AG10803 (cell line): ENCODE measurements at regions not wholly inside any gene's neighbourhood (a gene's known extent, or its start where the extent isn't known, plus 50 kb on each side); places are given as distances from the start of the nearest gene placed in this dataset.

Experiments
- DNase-seq: peaks from one replicate; pipeline ENCODE4 v3.0.0; 2010; ENCODE audit warnings: low read depth
- H3K4me3 ChIP-seq: 2 replicates; pipeline ENCODE4 v1.5.1; 2011; ENCODE audit warnings: mild to moderate bottlenecking, low read length, control low read depth
- CTCF ChIP-seq: conservative IDR thresholded peaks from 2 replicates; pipeline ENCODE4 v1.5.1; 2011; ENCODE audit warnings: mild to moderate bottlenecking, low read length, control low read depth, inconsistent platforms

- DNase-seq: no peak
- TF ChIP-seq CTCF: no peak
- H3K4me3 ChIP-seq: no peak overlapping the region
Observed at GRCh38 chr13:87986639-87987250, 315.6 kb downstream of the SLITRK5 start.

GRCh38 chr13:87998081-87998480 is 326.9 kb downstream of the SLITRK5 start:
- no peak for DNase-seq
- no peak overlapping the region for H3K4me3 ChIP-seq
- TF ChIP-seq CTCF: no peak

- no peak overlapping the region for H3K4me3 ChIP-seq
- no peak for TF ChIP-seq CTCF
- peak; percentile 88 for DNase-seq
Observed at GRCh38 chr13:87999240-87999700, 328.1 kb downstream of the SLITRK5 start.

- peak; percentile 40 for TF ChIP-seq CTCF
Observed at GRCh38 chr13:87999788-88000187, 328.6 kb downstream of the SLITRK5 start.

GRCh38 chr13:88000239-88000638 is 329.1 kb downstream of the SLITRK5 start:
- TF ChIP-seq CTCF: peak; percentile 49
- no peak overlapping the region for H3K4me3 ChIP-seq

More at GRCh38 chr13:87999788-88000187, 328.6 kb downstream of the SLITRK5 start:
- no peak for DNase-seq
- no peak overlapping the region for H3K4me3 ChIP-seq

GRCh38 chr13:88000787-88001186 is 329.6 kb downstream of the SLITRK5 start:
- no peak for DNase-seq
- no peak overlapping the region for H3K4me3 ChIP-seq
- no peak for TF ChIP-seq CTCF

More at GRCh38 chr13:88000239-88000638, 329.1 kb downstream of the SLITRK5 start:
- DNase-seq: peak; percentile 32

- DNase-seq: peak; percentile 7
- TF ChIP-seq CTCF: peak; percentile 34
- H3K4me3 ChIP-seq: no peak overlapping the region
Observed at GRCh38 chr13:88005188-88005587, 334.0 kb downstream of the SLITRK5 start.
